IMR-90 (cell line): ENCODE measurements at regions not wholly inside any gene's neighbourhood (a gene's known extent, or its start where the extent isn't known, plus 50 kb on each side); places are given as distances from the start of the nearest gene placed in this dataset.

Experiments used
- ATAC-seq: fragments of 200-7000 bp; cut with Tn5 transposase; 2 replicates; pipeline ENCODE4 v1.9.1; 2020; ENCODE audit warnings: low read depth, mild to moderate bottlenecking, moderate library complexity
- BruUV-seq: library from RNA; stranded (reverse); fragments of 400-500 nt; replicated peaks from 2 replicates; lab custom pipeline; 2021; lab: Mats Ljungman, UMichigan
- CTCF ChIA-PET: fragments of 300-600 bp; formaldehyde crosslinking; extraction: SDS; loops from one replicate; lab custom pipeline; 2021; ENCODE audit warnings: antibody characterized with exemption; lab: Yijun Ruan, JAX
- POLR2A ChIA-PET: fragments of 300-600 bp; sonication (Branson Sonifier 250); formaldehyde crosslinking; loops from one replicate; lab custom pipeline; 2022; ENCODE audit warnings: antibody characterized with exemption; ENCODE audit not compliant: unreplicated experiment; lab: Charles Lee
- DNase-seq: peaks from one replicate; pipeline ENCODE4 v3.0.0; 2013
- H2AFZ ChIP-seq: replicated peaks from 2 replicates; pipeline ENCODE3; 2013; ENCODE audit warnings: low read length, mild to moderate bottlenecking; ENCODE audit not compliant: poor library complexity
- H2AK5ac ChIP-seq: 2 replicates; pipeline ENCODE4 v1.6.1; 2013; ENCODE audit warnings: low read depth, low read length, inconsistent platforms
- H2AK9ac ChIP-seq: replicated peaks from 2 replicates; pipeline ENCODE3; 2013; ENCODE audit warnings: mild to moderate bottlenecking, low read depth, low read length, moderate library complexity; ENCODE audit not compliant: poor library complexity
- H2BK120ac ChIP-seq: 2 replicates; pipeline ENCODE4 v1.6.1; 2013; ENCODE audit warnings: low read depth, low read length, inconsistent platforms
- H2BK15ac ChIP-seq: 3 replicates; pipeline ENCODE4 v1.6.1; 2013; ENCODE audit warnings: low read depth, low read length, inconsistent platforms
- H2BK20ac ChIP-seq: 2 replicates; pipeline ENCODE4 v1.6.1; 2013; ENCODE audit warnings: low read depth, mild to moderate bottlenecking, inconsistent platforms, low read length, moderate library complexity
- H2BK5ac ChIP-seq: 2 replicates; pipeline ENCODE4 v1.6.1; 2013; ENCODE audit warnings: mild to moderate bottlenecking, low read depth, low read length, inconsistent platforms; ENCODE audit not compliant: poor library complexity, severe bottlenecking
- H3K14ac ChIP-seq: replicated peaks from 2 replicates; pipeline ENCODE4 v1.6.1; 2013; ENCODE audit warnings: low read depth, low read length, inconsistent platforms
- H3K18ac ChIP-seq: 2 replicates; pipeline ENCODE4 v1.6.1; 2013; ENCODE audit warnings: low read depth, low read length, control low read depth
- H3K23ac ChIP-seq: 2 replicates; pipeline ENCODE4 v1.6.1; 2013; ENCODE audit warnings: low read depth, low read length, inconsistent platforms
- H3K27ac ChIP-seq: 2 replicates; pipeline ENCODE4 v1.5.1; 2013; ENCODE audit warnings: mild to moderate bottlenecking, control low read depth, low read length; ENCODE audit not compliant: insufficient read depth
- H3K27me3 ChIP-seq: 2 replicates; pipeline ENCODE4 v1.6.1; 2013; ENCODE audit warnings: low read length; ENCODE audit not compliant: control insufficient read depth, insufficient read depth
- H3K36me3 ChIP-seq: 2 replicates; pipeline ENCODE4 v1.6.1; 2013; ENCODE audit warnings: low read length, mixed read lengths; ENCODE audit not compliant: control insufficient read depth, insufficient read depth
- H3K4ac ChIP-seq: 2 replicates; pipeline ENCODE4 v1.6.1; 2013; ENCODE audit warnings: low read depth, low read length, inconsistent platforms
- H3K4me1 ChIP-seq: 2 replicates; pipeline ENCODE4 v1.6.1; 2013; ENCODE audit warnings: low read length, mixed read lengths; ENCODE audit not compliant: control insufficient read depth, insufficient read depth
- H3K4me2 ChIP-seq: 2 replicates; pipeline ENCODE4 v1.6.1; 2013; ENCODE audit warnings: low read depth, mild to moderate bottlenecking, control low read depth, low read length, moderate library complexity
- H3K4me3 ChIP-seq: 2 replicates; pipeline ENCODE4 v1.5.1; 2013; ENCODE audit warnings: low read depth, mild to moderate bottlenecking, control low read depth, low read length, moderate library complexity; ENCODE audit not compliant: insufficient read depth
- H3K56ac ChIP-seq: 2 replicates; pipeline ENCODE4 v1.6.1; 2013; ENCODE audit warnings: low read length, inconsistent platforms; ENCODE audit not compliant: insufficient read depth; ENCODE audit errors: extremely low read depth
- H3K79me1 ChIP-seq, 2 experiments: 2 replicates each; pipeline ENCODE4 v1.6.1; 2013; ENCODE audit warnings: low read length in 2 of 2, inconsistent platforms in 1 of 2, low read depth in 1 of 2
- H3K9ac ChIP-seq: 2 replicates; pipeline ENCODE4 v1.6.1; 2013; ENCODE audit warnings: low read depth, low read length, control low read depth
- H3K9me1 ChIP-seq: 2 replicates; pipeline ENCODE4 v1.6.1; 2013; ENCODE audit warnings: low read length, inconsistent platforms; ENCODE audit not compliant: insufficient read depth
- H3K9me3 ChIP-seq: 2 replicates; pipeline ENCODE4 v1.6.1; 2013; ENCODE audit warnings: low read length; ENCODE audit not compliant: control insufficient read depth, insufficient read depth
- H4K20me1 ChIP-seq: 2 replicates; pipeline ENCODE4 v1.6.1; 2013; ENCODE audit warnings: low read length, inconsistent platforms; ENCODE audit not compliant: insufficient read depth
- H4K5ac ChIP-seq: 2 replicates; pipeline ENCODE4 v1.6.1; 2013; ENCODE audit warnings: mild to moderate bottlenecking, low read depth, low read length, control low read depth
- H4K8ac ChIP-seq, 2 experiments: 2 replicates each; pipeline ENCODE4 v1.6.1; 2013; ENCODE audit warnings: low read depth in 2 of 2, low read length in 2 of 2, control low read depth in 1 of 2, inconsistent platforms in 1 of 2
- H4K91ac ChIP-seq: 2 replicates; pipeline ENCODE4 v1.6.1; 2013; ENCODE audit warnings: low read depth, low read length, inconsistent platforms; ENCODE audit not compliant: insufficient read depth
- CEBPB ChIP-seq: IDR thresholded peaks from 2 replicates; pipeline ENCODE4 v1.6.1; 2012; ENCODE audit warnings: low read depth, low read length, improper control_type of control experiment
- FOS ChIP-seq: fragments of 150-350 bp; IDR thresholded peaks from 2 replicates; pipeline ENCODE4 v1.6.1; 2016; ENCODE audit warnings: low read depth, low read length
- RFX5 ChIP-seq: IDR thresholded peaks from 2 replicates; pipeline ENCODE4 v1.8.0; 2012; ENCODE audit warnings: low read depth, mild to moderate bottlenecking, low read length, moderate library complexity
- WGBS, 2 experiments: methylation state at CpG; one replicate each; pipeline versions ENCODE4 v1.1.5 to v1.1.7; 2013; ENCODE audit warnings: missing lambda C conversion rate in 2 of 2; ENCODE audit not compliant: insufficient read length in 1 of 2; ENCODE audit errors: extremely low coverage in 2 of 2; 5-methylcytosine and 5-hydroxymethylcytosine counted together
- dilution Hi-C: fragments of 300-500 bp; cut with HindIII; formaldehyde crosslinking; loops from one replicate; pipeline ENCODE4 v1.14.3; 2018; ENCODE audit warnings: low sequenced_read_pairs; ENCODE audit not compliant: unreplicated experiment
- in situ Hi-C: fragments of 300-500 bp; cut with MboI; formaldehyde crosslinking; loops from 3 replicates; pipeline ENCODE4 v1.14.3; 2019; ENCODE audit warnings: low sequenced_read_pairs, inconsistent platforms, mixed read lengths
- intact Hi-C: fragments of 100-400 bp; cut with micrococcal nuclease; formaldehyde crosslinking; loops from 2 replicates; pipeline ENCODE4 v1.10.0; 2022
- TF ChIP-seq, protein P1 (sequence below): fragments of 150-350 bp; IDR thresholded peaks from 2 replicates; pipeline ENCODE4 v1.6.1; 2017; ENCODE audit warnings: mild to moderate bottlenecking, antibody characterized with exemption, low read length, low read depth

DNA sequence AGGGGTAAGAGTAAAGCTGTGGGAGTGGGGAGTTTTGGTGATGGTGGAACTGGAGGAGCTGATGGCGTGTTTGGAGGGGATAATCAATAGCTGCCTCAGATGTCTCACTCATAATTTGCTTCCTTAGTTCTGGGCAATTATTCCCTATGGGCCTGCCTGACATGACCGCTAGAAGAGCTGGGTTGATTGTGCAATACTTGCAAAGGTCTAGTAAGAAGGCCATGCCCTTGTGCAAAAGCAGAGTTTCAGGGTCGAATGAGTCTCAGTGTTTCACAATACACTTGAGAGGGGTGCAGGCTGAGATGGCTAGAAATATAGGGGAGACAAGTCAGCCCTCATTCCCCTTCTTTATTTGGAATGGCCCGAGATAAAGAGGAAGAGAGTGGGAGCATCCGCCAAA is 858.4 kb upstream of the POU3F4 start:
- Histone ChIP-seq H3K14ac (no peak overlapping the region), H3K4me1 (no peaks in the 10 kb centered on the region), H2BK15ac (no peak overlapping the region), H3K27me3 (no peaks in the 10 kb centered on the region), H3K18ac (no peak overlapping the region), H2AK9ac (no peak overlapping the region), H4K8ac (no peak overlapping the region), H3K9ac (no peak overlapping the region), H3K4me2 (no peak overlapping the region), H4K20me1 (no peaks in the 10 kb centered on the region), H4K91ac (no peak overlapping the region), H3K36me3 (no peaks in the 10 kb centered on the region), H2BK120ac (no peak overlapping the region), H4K5ac (no peak overlapping the region), H2BK20ac (no peak overlapping the region), H2AFZ (no peak overlapping the region), H3K9me3 (no peaks in the 10 kb centered on the region), H2AK5ac (no peak overlapping the region), H2BK5ac (no peak overlapping the region), H3K56ac (no peak overlapping the region), H3K79me1 (no peaks in the 10 kb centered on the region), H3K4ac (no peak overlapping the region), H3K4me3 (no peak overlapping the region), H3K23ac (no peak overlapping the region), H3K9me1 (no peaks in the 10 kb centered on the region), H3K27ac (no peak overlapping the region)
- TF ChIP-seq, protein P1, sequence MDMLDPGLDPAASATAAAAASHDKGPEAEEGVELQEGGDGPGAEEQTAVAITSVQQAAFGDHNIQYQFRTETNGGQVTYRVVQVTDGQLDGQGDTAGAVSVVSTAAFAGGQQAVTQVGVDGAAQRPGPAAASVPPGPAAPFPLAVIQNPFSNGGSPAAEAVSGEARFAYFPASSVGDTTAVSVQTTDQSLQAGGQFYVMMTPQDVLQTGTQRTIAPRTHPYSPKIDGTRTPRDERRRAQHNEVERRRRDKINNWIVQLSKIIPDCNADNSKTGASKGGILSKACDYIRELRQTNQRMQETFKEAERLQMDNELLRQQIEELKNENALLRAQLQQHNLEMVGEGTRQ = no peak
- TF ChIP-seq RFX5 (no peak), FOS (no peak), CEBPB (peak; percentile 82)
- ATAC-seq = no peak
- BruUV-seq = no TSS peak
- DNase-seq = no peak
- in situ Hi-C loops = no loop called here
- CTCF ChIA-PET = no interaction called here
- WGBS, 2 experiments = 40% methylated on average over 1 of the region's 5 CpGs; no CpG with 5 or more reads in 1 of the 2 experiments
- dilution Hi-C loops = no loop called here
- POLR2A ChIA-PET = no interaction called here
- intact Hi-C loops = no loop called here
